GM23248 (cell line): ENCODE measurements at regions not wholly inside any gene's neighbourhood (a gene's known extent, or its start where the extent isn't known, plus 50 kb on each side); places are given as distances from the start of the nearest gene placed in this dataset.

Source experiments
- EZH2 ChIP-seq: fragments of 200-600 bp; sonication (generic); IDR thresholded peaks from 2 replicates; pipeline ENCODE4 v1.6.1; 2018; ENCODE audit warnings: antibody characterized with exemption, mild to moderate bottlenecking; ENCODE audit not compliant: insufficient read depth, poor library complexity, severe bottlenecking
- EZH2phosphoT487 ChIP-seq: fragments of 200-600 bp; sonication (generic); IDR thresholded peaks from 2 replicates; pipeline ENCODE4 v1.6.1; 2018; ENCODE audit warnings: antibody characterized with exemption, moderate library complexity, mild to moderate bottlenecking, low read depth; ENCODE audit not compliant: insufficient read depth

DNA sequence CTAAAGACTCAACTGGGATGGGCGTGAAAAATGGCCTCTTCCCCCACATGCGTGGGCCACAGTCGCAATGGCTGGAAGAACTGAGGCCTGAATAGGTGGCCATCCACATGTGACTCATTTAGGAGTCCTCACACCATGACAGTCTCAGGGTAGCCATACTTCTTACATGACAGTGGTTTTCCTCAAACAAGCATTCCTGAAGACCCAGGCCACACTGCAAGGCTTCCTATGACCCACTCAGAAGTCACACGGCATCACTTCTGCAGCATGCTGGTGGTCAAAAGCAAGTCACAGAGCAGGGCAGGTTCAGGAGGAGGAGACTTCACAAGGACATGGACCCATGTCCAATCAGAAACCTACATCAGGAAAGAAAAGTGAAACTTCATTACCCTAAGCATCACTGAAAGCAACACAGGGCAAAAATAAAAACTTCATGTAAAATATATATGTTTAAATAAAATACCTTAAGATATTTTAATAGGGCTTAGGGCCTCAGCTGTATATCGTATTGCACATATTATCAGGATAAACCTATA is 257.1 kb downstream of the OPA1 start:
- TF ChIP-seq EZH2phosphoT487 (no peak), EZH2 (no peak)
